OCI-LY7 (cell line): ENCODE measurements at regions not wholly inside any gene's neighbourhood (a gene's known extent, or its start where the extent isn't known, plus 50 kb on each side); places are given as distances from the start of the nearest gene placed in this dataset.

Source experiments
- BruUV-seq: library from RNA; stranded (reverse); fragments of 400-500 nt; replicated peaks from 2 replicates; lab custom pipeline; 2021; lab: Mats Ljungman, UMichigan
- CTCF ChIA-PET: fragments of 300-600 bp; sonication (Branson Sonifier 250); formaldehyde crosslinking; loops from one replicate; lab custom pipeline; 2022; ENCODE audit warnings: antibody characterized with exemption; ENCODE audit not compliant: unreplicated experiment; lab: Charles Lee
- POLR2A ChIA-PET: fragments of 300-600 bp; sonication (Branson Sonifier 250); formaldehyde crosslinking; loops from one replicate; lab custom pipeline; 2022; ENCODE audit warnings: antibody characterized with exemption; lab: Charles Lee
- DNase-seq: peaks from one replicate; pipeline ENCODE4 v3.0.0-alpha.2; 2015; ENCODE audit warnings: low spot score
- H2AFZ ChIP-seq: fragments of 200-600 bp; sonication (generic), shearing (Covaris generic); 2 replicates; pipeline ENCODE4 v1.6.1; 2014; ENCODE audit warnings: mild to moderate bottlenecking, antibody characterized with exemption, low read length, moderate library complexity
- H3K27ac ChIP-seq: fragments of 200-600 bp; sonication (generic); 2 replicates; pipeline ENCODE4 v1.5.1; 2014; ENCODE audit warnings: mixed run types, low read depth, mild to moderate bottlenecking, moderate library complexity, low read length, inconsistent platforms; ENCODE audit not compliant: poor library complexity, severe bottlenecking
- H3K36me3 ChIP-seq: fragments of 200-600 bp; sonication (generic); 2 replicates; pipeline ENCODE4 v1.6.1; 2014; ENCODE audit warnings: mild to moderate bottlenecking, antibody characterized with exemption, low read length, moderate library complexity, mixed read lengths; ENCODE audit not compliant: insufficient read depth
- H3K4me1 ChIP-seq: fragments of 200-600 bp; sonication (generic); 2 replicates; pipeline ENCODE4 v1.5.1; 2014; ENCODE audit warnings: mild to moderate bottlenecking, low read length; ENCODE audit not compliant: insufficient read depth, poor library complexity, severe bottlenecking
- H3K4me2 ChIP-seq: fragments of 200-600 bp; sonication (generic); 2 replicates; pipeline ENCODE4 v1.6.1; 2014; ENCODE audit warnings: mild to moderate bottlenecking, low read length
- H3K4me3 ChIP-seq: fragments of 200-600 bp; sonication (generic); 2 replicates; pipeline ENCODE4 v1.5.1; 2014; ENCODE audit warnings: mild to moderate bottlenecking, low read depth, low read length; ENCODE audit not compliant: poor library complexity, severe bottlenecking
- H3K79me2 ChIP-seq: fragments of 200-600 bp; sonication (generic); 2 replicates; pipeline ENCODE4 v1.6.1; 2016; ENCODE audit warnings: low read depth, mild to moderate bottlenecking, low read length, moderate library complexity, mixed read lengths; ENCODE audit not compliant: insufficient read depth
- H3K9me2 ChIP-seq: fragments of 200-600 bp; sonication (generic); 2 replicates; pipeline ENCODE4 v1.6.1; 2016; ENCODE audit warnings: mild to moderate bottlenecking, low read length, mixed read lengths; ENCODE audit not compliant: insufficient read depth
- H3K9me3 ChIP-seq: fragments of 200-600 bp; sonication (generic); 2 replicates; pipeline ENCODE4 v1.6.1; 2014; ENCODE audit warnings: mild to moderate bottlenecking, mixed run types, low read length, mixed read lengths
- H4K20me1 ChIP-seq: fragments of 200-600 bp; sonication (generic); 2 replicates; pipeline ENCODE4 v1.6.1; 2014; ENCODE audit warnings: mild to moderate bottlenecking, antibody characterized with exemption, low read length, moderate library complexity, mixed read lengths; ENCODE audit not compliant: insufficient read depth
- CTCF ChIP-seq: fragments of 200-600 bp; sonication (generic); conservative IDR thresholded peaks from 2 replicates; pipeline ENCODE4 v1.5.1; 2014; ENCODE audit warnings: mild to moderate bottlenecking, antibody characterized with exemption, low read length, moderate library complexity, mixed read lengths
- EZH2phosphoT487 ChIP-seq: fragments of 200-600 bp; sonication (generic); IDR thresholded peaks from 2 replicates; pipeline ENCODE4 v1.6.1; 2018; ENCODE audit warnings: low read depth, borderline replicate concordance, mild to moderate bottlenecking, mixed run types, antibody characterized with exemption, low read length, moderate library complexity, mixed read lengths
- intact Hi-C: fragments of 100-400 bp; cut with micrococcal nuclease; formaldehyde crosslinking; loops from one replicate; pipeline ENCODE4 v1.10.0; 2022; ENCODE audit not compliant: unreplicated experiment

DNA sequence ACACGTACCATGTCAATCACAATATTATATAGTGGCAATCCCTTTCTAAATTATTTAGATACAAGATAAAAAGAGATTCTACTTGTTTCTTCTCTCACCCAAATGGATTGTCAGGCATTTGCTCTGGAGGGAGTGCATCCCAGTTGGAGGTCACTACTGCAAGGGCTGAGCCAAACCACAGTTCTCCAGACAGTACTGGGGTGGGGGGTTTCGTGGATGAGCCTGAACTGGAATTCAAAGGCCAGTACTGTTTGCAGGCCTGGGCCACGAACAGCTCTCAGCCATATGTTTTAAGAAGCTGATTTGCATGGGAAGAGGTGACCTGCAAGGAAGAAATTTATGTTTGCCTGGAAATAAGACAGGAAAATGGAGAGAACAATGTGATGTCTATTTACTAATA is 314.9 kb downstream of the PMP22 start:
- H3K36me3 ChIP-seq: no peaks in the 10 kb centered on the region
- intact Hi-C loops: no loop called here
- POLR2A ChIA-PET: no interaction called here
- CTCF ChIA-PET: no interaction called here
- H3K4me1 ChIP-seq: no peaks in the 10 kb centered on the region
- TF ChIP-seq EZH2phosphoT487 (no peak), CTCF (no peak)
- DNase-seq: no peak
- H3K9me3 ChIP-seq: no peaks in the 10 kb centered on the region
- no peak overlapping the region for H3K27ac ChIP-seq
- H3K9me2 ChIP-seq: no peaks in the 10 kb centered on the region
- H3K4me2 ChIP-seq: no peak overlapping the region
- H3K79me2 ChIP-seq: no peaks in the 10 kb centered on the region
- H3K4me3 ChIP-seq: no peak overlapping the region
- no TSS peak for BruUV-seq
- H4K20me1 ChIP-seq: no peaks in the 10 kb centered on the region
- H2AFZ ChIP-seq: no peak overlapping the region

DNA sequence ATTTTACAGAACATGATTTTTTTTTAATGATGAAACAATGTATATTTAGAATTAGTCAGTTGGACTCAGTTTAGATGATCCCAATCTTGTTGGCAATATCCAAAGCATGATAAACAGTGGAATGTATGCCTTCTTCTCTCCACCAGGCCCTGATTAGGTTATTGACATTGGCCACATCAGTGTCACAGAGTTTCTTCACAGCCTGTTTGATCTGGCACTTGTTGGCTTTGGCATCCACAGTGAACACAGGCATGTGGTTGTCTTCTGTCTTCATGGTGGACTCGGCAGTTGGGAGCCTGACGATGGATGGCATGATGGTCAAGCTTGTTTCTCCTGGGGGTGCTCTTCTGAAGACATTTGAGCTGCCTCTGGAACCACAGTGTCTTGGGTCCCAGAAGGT is 317.5 kb downstream of the PMP22 start:
- BruUV-seq: no TSS peak

More for the DNA sequence above, 317.5 kb downstream of the PMP22 start:
- Histone ChIP-seq H3K9me2 (no peaks in the 10 kb centered on the region), H3K79me2 (no peaks in the 10 kb centered on the region), H3K27ac (no peak overlapping the region), H4K20me1 (no peaks in the 10 kb centered on the region), H3K4me2 (no peak overlapping the region), H3K9me3 (no peaks in the 10 kb centered on the region), H3K4me1 (no peaks in the 10 kb centered on the region), H2AFZ (no peak overlapping the region), H3K36me3 (no peaks in the 10 kb centered on the region), H3K4me3 (no peak overlapping the region)
- intact Hi-C loops: no loop called here
- ChIA-PET CTCF (interaction anchor here (0.6 kb wide), 1 partner anchor 1486 kb away, joined by 3 read pairs; no protein-coding TSS in a partner anchor), POLR2A (interaction anchor here (0.7 kb wide), 1 partner anchor 360 kb away, joined by 3 read pairs; no protein-coding TSS in a partner anchor)
- TF ChIP-seq CTCF (no peak), EZH2phosphoT487 (no peak)
- DNase-seq: no peak
